Body of pancreas (tissue), 4 donors: ENCODE measurements at regions not wholly inside any gene's neighbourhood (a gene's known extent, or its start where the extent isn't known, plus 50 kb on each side); places are given as distances from the start of the nearest gene placed in this dataset.

Experiments used
- POLR2A ChIP-seq, 3 donors: fragments of 450-650 bp; IDR thresholded peaks; one replicate each; pipeline ENCODE4 v1.6.1; 2016; ENCODE audit warnings: antibody characterized with exemption in 3 of 3, mild to moderate bottlenecking in 2 of 3
- TF ChIP-seq, protein P1 (sequence below), 7 experiments: fragments of 450-650 bp in 4 of 7; fragments of 200-600 bp in 3 of 7; sonication (generic) in 3 of 7; IDR thresholded peaks; one replicate each; pipeline ENCODE4 v1.5.1; 2016 to 2019; ENCODE audit warnings: antibody characterized with exemption in 7 of 7

DNA sequence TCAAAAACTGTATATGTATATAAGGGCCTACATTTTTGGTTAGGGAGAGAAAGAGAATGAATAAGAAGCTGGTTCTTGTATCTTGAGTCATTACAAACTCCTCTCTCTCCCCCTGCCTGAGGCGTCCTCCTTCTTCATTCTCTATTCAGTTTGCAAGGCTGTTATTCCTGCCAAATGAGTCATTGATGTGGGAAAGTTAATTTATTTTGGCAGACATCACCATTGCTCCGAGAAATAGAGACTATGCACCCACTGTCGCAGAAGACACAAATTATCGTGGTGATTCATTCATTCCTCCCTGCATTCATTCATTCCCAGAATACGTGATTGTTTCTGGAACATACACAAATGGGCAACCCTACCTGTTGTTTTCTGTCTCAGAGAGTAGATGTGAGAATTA lies 112.5 kb upstream of the MED13L start:
- TF ChIP-seq, protein P1, sequence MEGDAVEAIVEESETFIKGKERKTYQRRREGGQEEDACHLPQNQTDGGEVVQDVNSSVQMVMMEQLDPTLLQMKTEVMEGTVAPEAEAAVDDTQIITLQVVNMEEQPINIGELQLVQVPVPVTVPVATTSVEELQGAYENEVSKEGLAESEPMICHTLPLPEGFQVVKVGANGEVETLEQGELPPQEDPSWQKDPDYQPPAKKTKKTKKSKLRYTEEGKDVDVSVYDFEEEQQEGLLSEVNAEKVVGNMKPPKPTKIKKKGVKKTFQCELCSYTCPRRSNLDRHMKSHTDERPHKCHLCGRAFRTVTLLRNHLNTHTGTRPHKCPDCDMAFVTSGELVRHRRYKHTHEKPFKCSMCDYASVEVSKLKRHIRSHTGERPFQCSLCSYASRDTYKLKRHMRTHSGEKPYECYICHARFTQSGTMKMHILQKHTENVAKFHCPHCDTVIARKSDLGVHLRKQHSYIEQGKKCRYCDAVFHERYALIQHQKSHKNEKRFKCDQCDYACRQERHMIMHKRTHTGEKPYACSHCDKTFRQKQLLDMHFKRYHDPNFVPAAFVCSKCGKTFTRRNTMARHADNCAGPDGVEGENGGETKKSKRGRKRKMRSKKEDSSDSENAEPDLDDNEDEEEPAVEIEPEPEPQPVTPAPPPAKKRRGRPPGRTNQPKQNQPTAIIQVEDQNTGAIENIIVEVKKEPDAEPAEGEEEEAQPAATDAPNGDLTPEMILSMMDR (IDR thresholded peaks at IDR 0.05) = no peak
- no peak for TF ChIP-seq POLR2A (IDR thresholded peaks at IDR 0.05)
